GM10266 (cell line): ENCODE measurements at regions not wholly inside any gene's neighbourhood (a gene's known extent, or its start where the extent isn't known, plus 50 kb on each side); places are given as distances from the start of the nearest gene placed in this dataset.

ENCODE experiments used
- DNase-seq: peaks from one replicate; pipeline ENCODE4 v3.0.0; 2012; ENCODE audit errors: extremely low spot score
- TF ChIP-seq, protein P1 (sequence below): IDR thresholded peaks from 2 replicates; pipeline ENCODE4 v1.5.1; 2012; ENCODE audit warnings: mild to moderate bottlenecking, low read depth; ENCODE audit not compliant: control insufficient read depth, insufficient read depth; ENCODE audit errors: missing control alignments

DNA sequence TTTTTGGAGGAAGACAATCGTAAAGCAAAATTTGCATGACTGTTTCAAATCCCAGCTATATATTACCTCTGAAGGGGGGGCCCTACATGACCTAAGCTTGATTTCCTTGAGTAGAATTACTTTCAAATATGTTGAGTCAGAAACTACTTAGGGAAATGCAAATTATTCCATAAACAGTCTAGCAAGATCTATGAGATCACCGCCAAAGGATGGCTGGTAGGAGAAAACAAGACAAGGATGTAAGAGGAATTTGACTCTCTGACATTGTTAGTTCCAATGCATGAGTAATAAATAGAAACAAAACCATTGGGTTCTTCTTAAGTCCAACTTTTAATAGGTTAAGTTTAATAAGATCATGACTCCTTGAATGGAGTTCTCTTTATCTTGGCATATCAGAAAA lies 561.4 kb downstream of the CDY2B start:
- TF ChIP-seq, protein P1, sequence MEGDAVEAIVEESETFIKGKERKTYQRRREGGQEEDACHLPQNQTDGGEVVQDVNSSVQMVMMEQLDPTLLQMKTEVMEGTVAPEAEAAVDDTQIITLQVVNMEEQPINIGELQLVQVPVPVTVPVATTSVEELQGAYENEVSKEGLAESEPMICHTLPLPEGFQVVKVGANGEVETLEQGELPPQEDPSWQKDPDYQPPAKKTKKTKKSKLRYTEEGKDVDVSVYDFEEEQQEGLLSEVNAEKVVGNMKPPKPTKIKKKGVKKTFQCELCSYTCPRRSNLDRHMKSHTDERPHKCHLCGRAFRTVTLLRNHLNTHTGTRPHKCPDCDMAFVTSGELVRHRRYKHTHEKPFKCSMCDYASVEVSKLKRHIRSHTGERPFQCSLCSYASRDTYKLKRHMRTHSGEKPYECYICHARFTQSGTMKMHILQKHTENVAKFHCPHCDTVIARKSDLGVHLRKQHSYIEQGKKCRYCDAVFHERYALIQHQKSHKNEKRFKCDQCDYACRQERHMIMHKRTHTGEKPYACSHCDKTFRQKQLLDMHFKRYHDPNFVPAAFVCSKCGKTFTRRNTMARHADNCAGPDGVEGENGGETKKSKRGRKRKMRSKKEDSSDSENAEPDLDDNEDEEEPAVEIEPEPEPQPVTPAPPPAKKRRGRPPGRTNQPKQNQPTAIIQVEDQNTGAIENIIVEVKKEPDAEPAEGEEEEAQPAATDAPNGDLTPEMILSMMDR: no peak
- no peak for DNase-seq

DNA sequence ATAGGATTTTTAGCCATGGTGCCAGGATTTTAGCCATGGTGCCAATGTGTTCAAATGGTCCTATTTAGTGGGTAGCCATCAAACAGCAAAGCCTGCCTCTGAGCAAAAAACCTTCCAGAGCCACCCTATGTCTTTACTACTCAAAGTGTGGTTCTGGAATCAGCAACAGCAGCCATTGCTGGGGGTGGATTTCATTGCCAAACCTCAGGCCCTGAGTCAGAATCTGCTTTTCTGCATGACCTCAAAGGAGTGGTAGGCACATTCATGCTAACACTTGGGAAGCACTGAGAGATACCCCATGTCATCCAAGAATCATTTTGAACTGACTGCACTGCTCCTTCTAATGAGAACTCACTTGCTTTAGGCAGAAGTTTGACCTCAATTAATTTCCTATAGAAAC lies 603.0 kb downstream of the CDY2B start:
- no peak for DNase-seq
- TF ChIP-seq, protein P1: no peak

DNA sequence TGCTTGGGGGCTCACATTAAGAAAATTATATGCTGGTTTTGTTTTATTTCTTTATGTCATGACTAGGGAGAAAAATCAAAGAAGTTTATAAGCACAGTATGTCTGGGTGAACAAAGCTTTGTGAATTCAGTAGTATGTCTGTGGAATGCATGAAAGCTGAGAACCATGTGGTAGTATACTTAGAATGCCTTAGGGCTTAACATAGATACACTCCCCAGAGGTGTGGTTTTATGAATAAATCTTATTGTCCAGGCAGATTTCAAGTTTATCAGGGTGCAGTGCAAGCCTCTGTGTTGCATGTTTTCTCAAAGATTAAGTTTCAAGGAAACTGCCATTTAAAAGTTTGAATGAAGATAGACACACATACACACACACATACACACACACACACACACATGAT lies 620.5 kb downstream of the CDY2B start:
- no peak for DNase-seq

DNA sequence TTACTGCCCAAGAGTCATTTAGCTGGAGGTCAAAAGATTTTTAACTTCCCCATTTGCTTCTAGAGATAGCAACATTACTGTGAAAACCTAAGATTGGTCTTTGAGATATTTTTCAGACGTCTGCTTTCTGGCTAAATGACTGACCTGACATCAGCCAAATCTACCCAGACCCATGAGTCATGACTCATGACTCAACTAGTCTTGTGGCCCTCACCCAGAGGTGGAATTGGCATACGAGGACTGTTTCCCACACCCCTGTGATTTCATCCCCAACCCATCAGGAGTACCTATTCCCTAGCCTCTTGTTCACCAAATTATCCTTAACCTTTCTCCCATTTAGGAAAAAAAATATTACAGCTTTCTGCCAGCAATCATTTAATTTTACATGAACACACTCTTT lies 641.6 kb downstream of the CDY2B start:
- TF ChIP-seq, protein P1: no peak
- no peak for DNase-seq

More for the DNA sequence above, 620.5 kb downstream of the CDY2B start:
- TF ChIP-seq, protein P1: no peak

DNA sequence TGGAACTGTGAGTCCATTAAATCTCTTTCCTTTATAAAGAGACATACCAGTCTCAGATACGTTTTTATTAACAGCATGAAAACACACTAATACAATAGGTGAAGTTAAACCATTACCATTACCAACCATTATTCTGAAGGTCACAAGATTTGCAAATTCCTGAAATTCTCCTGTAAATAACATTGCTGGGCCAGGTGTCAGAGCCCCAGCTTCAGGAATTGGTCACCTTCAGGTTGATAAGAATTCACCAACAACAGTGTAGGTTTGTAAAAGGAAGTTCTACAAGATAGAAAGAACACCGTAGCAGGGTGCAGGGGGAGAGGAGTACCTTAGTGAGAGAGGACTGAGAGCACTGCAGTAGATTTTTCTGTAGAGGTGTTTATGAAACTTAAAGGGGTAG lies 644.3 kb downstream of the CDY2B start:
- DNase-seq: no peak
- TF ChIP-seq, protein P1: no peak

DNA sequence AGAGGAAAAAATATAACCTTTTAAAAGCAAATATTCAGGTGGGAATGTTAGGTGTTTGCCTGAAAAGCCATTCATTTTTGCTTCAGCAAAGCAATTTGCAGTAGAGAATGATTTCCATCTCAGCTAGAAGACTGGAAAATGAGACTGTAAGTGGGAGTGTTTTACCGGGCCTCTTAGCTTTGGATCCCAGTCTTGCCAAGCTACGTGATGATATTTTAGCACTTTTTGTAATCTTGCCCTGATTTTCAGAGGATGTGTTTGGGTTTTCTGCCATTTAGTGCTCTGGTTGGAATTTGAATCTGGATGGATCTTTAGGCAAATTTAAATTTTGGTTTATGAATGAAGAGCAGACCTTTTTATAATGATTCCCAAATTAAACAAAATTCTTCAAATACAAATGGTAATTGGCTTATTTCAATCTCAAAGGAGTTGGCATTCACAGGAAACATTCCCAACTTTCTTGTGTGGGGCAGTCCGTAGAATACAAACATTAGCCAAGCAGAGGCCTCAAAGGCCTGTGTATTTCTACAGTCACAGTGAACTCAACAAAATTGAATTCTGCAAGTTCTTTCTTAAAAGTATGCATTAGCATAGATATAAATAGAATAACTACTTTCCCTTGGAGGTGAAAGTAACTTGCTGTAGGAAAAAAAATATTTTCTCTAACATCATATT lies 646.4 kb downstream of the CDY2B start:
- TF ChIP-seq, protein P1: no peak
- no peak for DNase-seq

DNA sequence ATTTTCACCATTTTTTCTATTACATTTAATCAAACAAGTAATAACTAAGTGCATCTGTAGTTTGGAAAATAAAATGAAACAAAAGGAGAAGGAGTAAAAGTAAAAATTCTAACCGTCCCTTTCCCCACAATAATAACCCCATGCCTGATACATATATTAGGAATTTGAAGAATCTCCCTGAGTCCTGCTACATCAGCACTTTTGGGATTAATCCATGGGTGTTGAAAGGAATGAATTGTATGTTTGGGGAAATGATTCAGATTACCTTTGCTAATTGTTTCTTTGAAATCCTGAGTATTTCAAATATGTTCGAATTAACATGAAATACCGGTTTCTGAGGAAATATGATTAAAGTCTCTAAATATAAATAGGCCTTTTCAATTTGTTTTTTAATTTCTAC lies 648.0 kb downstream of the CDY2B start:
- TF ChIP-seq, protein P1: no peak
- no peak for DNase-seq
